Astrocyte of the cerebellum (primary cell): ENCODE measurements at regions not wholly inside any gene's neighbourhood (a gene's known extent, or its start where the extent isn't known, plus 50 kb on each side); places are given as distances from the start of the nearest gene placed in this dataset.

Experiments
- DNase-seq: peaks from one replicate; pipeline ENCODE4 v3.0.0-alpha.2; 2011; ENCODE audit warnings: low read depth
- H3K4me3 ChIP-seq: 2 replicates; pipeline ENCODE4 v1.5.1; 2011; ENCODE audit warnings: mild to moderate bottlenecking, low read depth, low read length, moderate library complexity
- CTCF ChIP-seq: IDR thresholded peaks from 2 replicates; pipeline ENCODE4 v1.5.1; 2012; ENCODE audit warnings: low read length, low read depth, moderate library complexity, mild to moderate bottlenecking; ENCODE audit errors: missing control alignments
- in situ Hi-C: cut with HindIII; loops from 2 replicates; pipeline ENCODE4 v1.10.0; 2017; ENCODE audit warnings: low sequenced_read_pairs

- H3K4me3 ChIP-seq: no peak overlapping the region
- in situ Hi-C loops: no loop called here
- TF ChIP-seq CTCF: no peak
- DNase-seq: no peak
Observed at GRCh38 chr5:68444048-68444447, 228.5 kb downstream of the PIK3R1 start.

- no peak for TF ChIP-seq CTCF
- no peak overlapping the region for H3K4me3 ChIP-seq
- no peak for DNase-seq
- in situ Hi-C loops: no loop called here
Observed at GRCh38 chr5:68444833-68445232, 229.3 kb downstream of the PIK3R1 start.

- H3K4me3 ChIP-seq: no peak overlapping the region
- in situ Hi-C loops: no loop called here
- no peak for TF ChIP-seq CTCF
- no peak for DNase-seq
Observed at GRCh38 chr5:68445257-68446069, 229.9 kb downstream of the PIK3R1 start.

GRCh38 chr5:68446070-68446357 is 230.5 kb downstream of the PIK3R1 start:
- DNase-seq: no peak
- in situ Hi-C loops: no loop called here
- no peak overlapping the region for H3K4me3 ChIP-seq
- no peak for TF ChIP-seq CTCF

- no peak for TF ChIP-seq CTCF
- in situ Hi-C loops: no loop called here
- DNase-seq: no peak
- no peak overlapping the region for H3K4me3 ChIP-seq
Observed at GRCh38 chr5:68446487-68446894, 230.9 kb downstream of the PIK3R1 start.

- TF ChIP-seq CTCF: no peak
- H3K4me3 ChIP-seq: no peak overlapping the region
- no peak for DNase-seq
- in situ Hi-C loops: no loop called here
Observed at GRCh38 chr5:68447136-68447929, 231.8 kb downstream of the PIK3R1 start.
